ENCODE measurements at regions not wholly inside any gene's neighbourhood (a gene's known extent, or its start where the extent isn't known, plus 50 kb on each side); places are given as distances from the start of the nearest gene placed in this dataset.
"Not testable (repeated sequence)": the region's sequence is repeated elsewhere in the genome, so short reads cannot be mapped to it uniquely, and the experiment has no call there.

DNA sequence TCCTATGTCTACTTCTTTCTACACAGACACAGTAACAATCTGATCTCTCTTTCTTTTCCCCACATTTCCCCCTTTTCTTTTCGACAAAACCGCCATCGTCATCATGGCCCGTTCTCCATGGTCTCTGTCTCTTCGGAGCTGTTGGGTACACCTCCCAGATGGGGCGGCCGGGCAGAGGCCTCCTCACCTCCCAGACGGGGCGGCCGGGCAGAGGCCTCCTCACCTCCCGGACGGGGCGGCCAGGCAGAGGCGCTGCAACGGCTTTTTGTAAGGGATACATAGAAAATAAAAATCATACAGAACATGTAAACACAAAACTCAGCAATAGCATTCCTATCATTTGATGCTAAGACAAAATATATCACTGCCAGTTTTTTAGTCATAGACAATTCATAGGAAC is 57.2 kb upstream of the USP25 start:
- ATAC-seq; in situ Hi-C loops (cut with MboI); BruUV-seq (replicated peaks); CTCF ChIA-PET; H3K4me3 ChIP-seq; H3K79me2 ChIP-seq (ENCODE audit: control insufficient read depth, insufficient read depth, low read length); H4K20me1 ChIP-seq (ENCODE audit: control insufficient read depth, insufficient read depth); H3K9ac ChIP-seq (ENCODE audit: control insufficient read depth, insufficient read depth, low read length); H2AFZ ChIP-seq (ENCODE audit: control insufficient read depth, low read depth, low read length); FAIRE-seq; H3K27me3 ChIP-seq (replicated peaks in 1 of 2; ENCODE audit: control insufficient read depth in 2 of 2, insufficient read depth in 2 of 2, low read length in 1 of 2); H3K4me2 ChIP-seq (ENCODE audit: control insufficient read depth, insufficient read depth); H3K27ac ChIP-seq (ENCODE audit: control insufficient read depth, insufficient read depth); SMC1A ChIA-PET (ENCODE audit: uncharacterized antibody, unreplicated experiment); H3K4me1 ChIP-seq (ENCODE audit: control insufficient read depth, insufficient read depth, low read length); RAD21 ChIA-PET (ENCODE audit: unreplicated experiment); intact Hi-C loops (cut with micrococcal nuclease; ENCODE audit: unreplicated experiment); DNase-seq (ENCODE audit: low read depth, low spot score); POLR2A ChIA-PET; H3K9me3 ChIP-seq (replicated peaks; ENCODE audit: control insufficient read depth, insufficient read depth, low read length); H3K36me3 ChIP-seq (ENCODE audit: control insufficient read depth in 2 of 2, insufficient read depth in 2 of 2, low read length in 1 of 2): not testable (repeated sequence)
- 72% methylated on average over 9 of the region's 15 CpGs for WGBS (ENCODE audit: insufficient coverage, insufficient replicate concordance, low lambda C conversion rate, missing lambda C conversion rate)

DNA sequence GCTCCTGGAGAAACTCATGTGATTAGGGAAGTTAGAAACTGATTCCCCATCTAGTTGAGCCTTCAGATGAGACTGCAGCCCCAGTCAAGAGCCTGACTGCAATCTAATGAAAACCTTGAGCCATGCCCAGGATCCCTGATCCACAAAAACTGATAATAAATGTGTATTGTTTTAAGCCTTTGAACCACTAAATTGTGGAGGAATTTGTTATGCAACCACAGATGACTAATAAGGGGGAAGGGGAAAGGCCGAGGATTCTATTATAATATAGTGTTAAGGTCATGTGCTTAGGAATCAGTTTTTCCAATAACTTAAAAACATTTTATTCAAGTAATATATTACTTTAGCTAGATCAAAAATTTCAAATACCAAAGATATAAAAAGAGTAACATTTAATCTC is 52.8 kb upstream of the USP25 start:
- Histone ChIP-seq H3K27me3 (replicated peaks in 1 of 2; ENCODE audit: control insufficient read depth in 2 of 2, insufficient read depth in 2 of 2, low read length in 1 of 2) (no peaks in the 10 kb centered on the region), H3K4me3 (no peak overlapping the region), H3K36me3 (ENCODE audit: control insufficient read depth in 2 of 2, insufficient read depth in 2 of 2, low read length in 1 of 2) (no peaks in the 10 kb centered on the region), H3K4me2 (ENCODE audit: control insufficient read depth, insufficient read depth) (no peak overlapping the region), H2AFZ (ENCODE audit: control insufficient read depth, low read depth, low read length) (no peak overlapping the region), H3K79me2 (ENCODE audit: control insufficient read depth, insufficient read depth, low read length) (no peaks in the 10 kb centered on the region), H3K9ac (ENCODE audit: control insufficient read depth, insufficient read depth, low read length) (no peak overlapping the region), H4K20me1 (ENCODE audit: control insufficient read depth, insufficient read depth) (no peaks in the 10 kb centered on the region), H3K9me3 (replicated peaks; ENCODE audit: control insufficient read depth, insufficient read depth, low read length) (no peaks in the 10 kb centered on the region), H3K27ac (ENCODE audit: control insufficient read depth, insufficient read depth) (no peak overlapping the region), H3K4me1 (ENCODE audit: control insufficient read depth, insufficient read depth, low read length) (no peaks in the 10 kb centered on the region)
- in situ Hi-C loops (cut with MboI), result no loop called here
- CTCF ChIA-PET, result interaction anchor here (0.7 kb wide), 1 partner anchor 150 kb away, joined by 3 read pairs; no protein-coding TSS in a partner anchor
- DNase-seq (ENCODE audit: low read depth, low spot score), result no peak
- intact Hi-C loops (cut with micrococcal nuclease; ENCODE audit: unreplicated experiment), result no loop called here
- FAIRE-seq, result no peak
- BruUV-seq (replicated peaks), result no TSS peak
- 0% methylated on average over 1 of the region's 1 CpG for WGBS (ENCODE audit: insufficient coverage, insufficient replicate concordance, low lambda C conversion rate, missing lambda C conversion rate)
- POLR2A ChIA-PET, result no interaction called here
- SMC1A ChIA-PET (ENCODE audit: uncharacterized antibody, unreplicated experiment), result no interaction called here
- RAD21 ChIA-PET (ENCODE audit: unreplicated experiment), result no interaction called here
- no peak for ATAC-seq
- TF ChIP-seq NFYB (IDR thresholded peaks at IDR 0.05; ENCODE audit: insufficient read depth, low read depth, low read length), result no peak
- TF ChIP-seq TAF1 (IDR thresholded peaks at IDR 0.05; ENCODE audit: borderline replicate concordance, low read depth, low read length), result no peak
- TF ChIP-seq, protein P1, sequence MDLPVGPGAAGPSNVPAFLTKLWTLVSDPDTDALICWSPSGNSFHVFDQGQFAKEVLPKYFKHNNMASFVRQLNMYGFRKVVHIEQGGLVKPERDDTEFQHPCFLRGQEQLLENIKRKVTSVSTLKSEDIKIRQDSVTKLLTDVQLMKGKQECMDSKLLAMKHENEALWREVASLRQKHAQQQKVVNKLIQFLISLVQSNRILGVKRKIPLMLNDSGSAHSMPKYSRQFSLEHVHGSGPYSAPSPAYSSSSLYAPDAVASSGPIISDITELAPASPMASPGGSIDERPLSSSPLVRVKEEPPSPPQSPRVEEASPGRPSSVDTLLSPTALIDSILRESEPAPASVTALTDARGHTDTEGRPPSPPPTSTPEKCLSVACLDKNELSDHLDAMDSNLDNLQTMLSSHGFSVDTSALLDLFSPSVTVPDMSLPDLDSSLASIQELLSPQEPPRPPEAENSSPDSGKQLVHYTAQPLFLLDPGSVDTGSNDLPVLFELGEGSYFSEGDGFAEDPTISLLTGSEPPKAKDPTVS (IDR thresholded peaks at IDR 0.05; ENCODE audit: low read depth, low read length), result no peak
- TF ChIP-seq ZNF622 (IDR thresholded peaks at IDR 0.05), result no peak
- no peak for TF ChIP-seq TCF3 (IDR thresholded peaks at IDR 0.05; ENCODE audit: borderline replicate concordance, insufficient read depth, low read depth, low read length)
- no peak for TF ChIP-seq EP300 (IDR thresholded peaks at IDR 0.05; ENCODE audit: borderline replicate concordance in 1 of 2, control insufficient read depth in 1 of 2, low read depth in 2 of 2, low read length in 2 of 2)
- TF ChIP-seq, protein P2, sequence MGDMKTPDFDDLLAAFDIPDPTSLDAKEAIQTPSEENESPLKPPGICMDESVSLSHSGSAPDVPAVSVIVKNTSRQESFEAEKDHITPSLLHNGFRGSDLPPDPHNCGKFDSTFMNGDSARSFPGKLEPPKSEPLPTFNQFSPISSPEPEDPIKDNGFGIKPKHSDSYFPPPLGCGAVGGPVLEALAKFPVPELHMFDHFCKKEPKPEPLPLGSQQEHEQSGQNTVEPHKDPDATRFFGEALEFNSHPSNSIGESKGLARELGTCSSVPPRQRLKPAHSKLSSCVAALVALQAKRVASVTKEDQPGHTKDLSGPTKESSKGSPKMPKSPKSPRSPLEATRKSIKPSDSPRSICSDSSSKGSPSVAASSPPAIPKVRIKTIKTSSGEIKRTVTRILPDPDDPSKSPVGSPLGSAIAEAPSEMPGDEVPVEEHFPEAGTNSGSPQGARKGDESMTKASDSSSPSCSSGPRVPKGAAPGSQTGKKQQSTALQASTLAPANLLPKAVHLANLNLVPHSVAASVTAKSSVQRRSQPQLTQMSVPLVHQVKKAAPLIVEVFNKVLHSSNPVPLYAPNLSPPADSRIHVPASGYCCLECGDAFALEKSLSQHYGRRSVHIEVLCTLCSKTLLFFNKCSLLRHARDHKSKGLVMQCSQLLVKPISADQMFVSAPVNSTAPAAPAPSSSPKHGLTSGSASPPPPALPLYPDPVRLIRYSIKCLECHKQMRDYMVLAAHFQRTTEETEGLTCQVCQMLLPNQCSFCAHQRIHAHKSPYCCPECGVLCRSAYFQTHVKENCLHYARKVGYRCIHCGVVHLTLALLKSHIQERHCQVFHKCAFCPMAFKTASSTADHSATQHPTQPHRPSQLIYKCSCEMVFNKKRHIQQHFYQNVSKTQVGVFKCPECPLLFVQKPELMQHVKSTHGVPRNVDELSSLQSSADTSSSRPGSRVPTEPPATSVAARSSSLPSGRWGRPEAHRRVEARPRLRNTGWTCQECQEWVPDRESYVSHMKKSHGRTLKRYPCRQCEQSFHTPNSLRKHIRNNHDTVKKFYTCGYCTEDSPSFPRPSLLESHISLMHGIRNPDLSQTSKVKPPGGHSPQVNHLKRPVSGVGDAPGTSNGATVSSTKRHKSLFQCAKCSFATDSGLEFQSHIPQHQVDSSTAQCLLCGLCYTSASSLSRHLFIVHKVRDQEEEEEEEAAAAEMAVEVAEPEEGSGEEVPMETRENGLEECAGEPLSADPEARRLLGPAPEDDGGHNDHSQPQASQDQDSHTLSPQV (IDR thresholded peaks at IDR 0.05), result no peak
- no peak for TF ChIP-seq SREBF2 (IDR thresholded peaks at IDR 0.05; ENCODE audit: low read length)
- TF ChIP-seq, protein P3, sequence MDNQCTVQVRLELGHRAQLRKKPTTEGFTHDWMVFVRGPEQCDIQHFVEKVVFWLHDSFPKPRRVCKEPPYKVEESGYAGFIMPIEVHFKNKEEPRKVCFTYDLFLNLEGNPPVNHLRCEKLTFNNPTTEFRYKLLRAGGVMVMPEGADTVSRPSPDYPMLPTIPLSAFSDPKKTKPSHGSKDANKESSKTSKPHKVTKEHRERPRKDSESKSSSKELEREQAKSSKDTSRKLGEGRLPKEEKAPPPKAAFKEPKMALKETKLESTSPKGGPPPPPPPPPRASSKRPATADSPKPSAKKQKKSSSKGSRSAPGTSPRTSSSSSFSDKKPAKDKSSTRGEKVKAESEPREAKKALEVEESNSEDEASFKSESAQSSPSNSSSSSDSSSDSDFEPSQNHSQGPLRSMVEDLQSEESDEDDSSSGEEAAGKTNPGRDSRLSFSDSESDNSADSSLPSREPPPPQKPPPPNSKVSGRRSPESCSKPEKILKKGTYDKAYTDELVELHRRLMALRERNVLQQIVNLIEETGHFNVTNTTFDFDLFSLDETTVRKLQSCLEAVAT (IDR thresholded peaks at IDR 0.05), result no peak
- no peak for TF ChIP-seq ZNF217 (IDR thresholded peaks at IDR 0.05)
